Ishikawa (cell line): ENCODE measurements at regions not wholly inside any gene's neighbourhood (a gene's known extent, or its start where the extent isn't known, plus 50 kb on each side); places are given as distances from the start of the nearest gene placed in this dataset.

Experiments used
- CEBPB ChIP-seq: IDR thresholded peaks from 2 replicates; pipeline ENCODE4 v1.6.1; 2012
- CREB1 ChIP-seq: IDR thresholded peaks from 2 replicates; pipeline ENCODE4 v1.6.1; 2012; ENCODE audit warnings: low read depth
- EGR1 ChIP-seq: IDR thresholded peaks from 2 replicates; pipeline ENCODE4 v1.6.1; 2012
- EP300 ChIP-seq: IDR thresholded peaks from 2 replicates; pipeline ENCODE4 v1.6.1; 2012; ENCODE audit warnings: borderline replicate concordance
- MAX ChIP-seq: IDR thresholded peaks from 2 replicates; pipeline ENCODE4 v1.6.1; 2012
- NFIC ChIP-seq: IDR thresholded peaks from 2 replicates; pipeline ENCODE4 v1.6.1; 2012
- RAD21 ChIP-seq: IDR thresholded peaks from 2 replicates; pipeline ENCODE4 v1.6.1; 2012; ENCODE audit warnings: low read depth
- REST ChIP-seq: IDR thresholded peaks from 2 replicates; pipeline ENCODE4 v1.6.1; 2012; ENCODE audit warnings: low read depth, mild to moderate bottlenecking
- TAF1 ChIP-seq: IDR thresholded peaks from 2 replicates; pipeline ENCODE4 v1.6.1; 2012; ENCODE audit warnings: low read depth, mild to moderate bottlenecking
- TCF12 ChIP-seq: IDR thresholded peaks from 2 replicates; pipeline ENCODE4 v1.6.1; 2012; ENCODE audit warnings: low read depth
- TEAD4 ChIP-seq: IDR thresholded peaks from 2 replicates; pipeline ENCODE4 v1.6.1; 2012
- USF1 ChIP-seq: IDR thresholded peaks from 2 replicates; pipeline ENCODE4 v1.6.1; 2012
- YY1 ChIP-seq: IDR thresholded peaks from 2 replicates; pipeline ENCODE4 v1.6.1; 2012; ENCODE audit warnings: low read depth

GRCh38 chr16:16763449-16763848 lies 384.5 kb downstream of the NPIPA7 start:
- TF ChIP-seq EP300 (no peak), TAF1 (no peak), TEAD4 (no peak), NFIC (no peak), TCF12 (no peak), MAX (no peak), YY1 (no peak), CREB1 (no peak), REST (no peak), RAD21 (no peak), EGR1 (no peak), USF1 (no peak), CEBPB (no peak)
